ENCODE measurements at regions not wholly inside any gene's neighbourhood (a gene's known extent, or its start where the extent isn't known, plus 50 kb on each side); places are given as distances from the start of the nearest gene placed in this dataset.

GRCh38 chr14:103209506-103209905 lies 86.2 kb downstream of the TNFAIP2 start:
- TF ChIP-seq POLR2A (IDR thresholded peaks at IDR 0.05), result no peak
- no peak for TF ChIP-seq CTCF (IDR thresholded peaks at IDR 0.05 in 4 of 5, conservative IDR thresholded peaks at IDR 0.05 in 1 of 5)
